H1 (cell line): ENCODE measurements at regions not wholly inside any gene's neighbourhood (a gene's known extent, or its start where the extent isn't known, plus 50 kb on each side); places are given as distances from the start of the nearest gene placed in this dataset.

ENCODE experiments used
- CTCF ChIA-PET: fragments of 300-600 bp; sonication (Branson Sonifier 250); formaldehyde crosslinking; loops from one replicate; lab custom pipeline; 2021; ENCODE audit not compliant: partially characterized antibody; lab: Charles Lee
- POLR2A ChIA-PET: fragments of 300-600 bp; sonication (Branson Sonifier 250); formaldehyde crosslinking; loops from one replicate; lab custom pipeline; 2021; ENCODE audit warnings: inconsistent platforms; ENCODE audit not compliant: partially characterized antibody; lab: Charles Lee
- DNase-seq, 2 experiments: peaks; one replicate each; pipeline versions ENCODE4 v3.0.0 to v3.0.0-alpha.2; 2010 to 2022; ENCODE audit warnings: low spot score in 2 of 2, low read depth in 1 of 2, mixed read lengths in 1 of 2
- FAIRE-seq: peaks from 2 replicates; lab custom pipeline; 2011; peaks lifted over from hg19 to GRCh38; lab: Jason Lieb, UNC
- H2AFZ ChIP-seq: 2 replicates; pipeline ENCODE4 v1.8.1; 2012; ENCODE audit warnings: low read length, inconsistent platforms
- H2AK5ac ChIP-seq: 2 replicates; pipeline ENCODE4 v1.6.1; 2013; ENCODE audit warnings: low read depth, low read length
- H2BK120ac ChIP-seq: replicated peaks from 2 replicates; pipeline ENCODE3; 2013; ENCODE audit warnings: low read depth, low read length, inconsistent platforms
- H2BK12ac ChIP-seq: 2 replicates; pipeline ENCODE4 v1.6.1; 2013; ENCODE audit warnings: low read depth, low read length
- H2BK15ac ChIP-seq: 2 replicates; pipeline ENCODE4 v1.6.1; 2013; ENCODE audit warnings: low read length
- H2BK20ac ChIP-seq: 2 replicates; pipeline ENCODE4 v1.6.1; 2013; ENCODE audit warnings: low read length
- H2BK5ac ChIP-seq: 2 replicates; pipeline ENCODE4 v1.6.1; 2013; ENCODE audit warnings: low read depth, low read length
- H3K14ac ChIP-seq: 2 replicates; pipeline ENCODE4 v1.6.1; 2013; ENCODE audit warnings: inconsistent platforms; ENCODE audit not compliant: insufficient read length
- H3K18ac ChIP-seq: 2 replicates; pipeline ENCODE4 v1.6.1; 2013; ENCODE audit warnings: low read length; ENCODE audit errors: extremely low read depth
- H3K23ac ChIP-seq: 2 replicates; pipeline ENCODE4 v1.6.1; 2013; ENCODE audit warnings: inconsistent platforms; ENCODE audit not compliant: insufficient read length
- H3K23me2 ChIP-seq: 2 replicates; pipeline ENCODE4 v1.6.1; 2013; ENCODE audit warnings: low read depth, low read length
- H3K27ac ChIP-seq: 2 replicates; pipeline ENCODE4 v1.6.1; 2011; ENCODE audit warnings: low read depth, low read length, inconsistent platforms
- H3K27me3 ChIP-seq, 4 experiments: replicated peaks in 1 of 4; 1 replicate in 1 of 4; 2 replicates in 3 of 4; pipeline versions ENCODE4 v1.6.1 to v1.8.1; 2011 to 2013; ENCODE audit warnings: low read length in 3 of 4, mild to moderate bottlenecking in 3 of 4, inconsistent platforms in 2 of 4, mixed read lengths in 2 of 4, moderate library complexity in 1 of 4; ENCODE audit not compliant: control insufficient read depth in 3 of 4, insufficient read depth in 3 of 4; ENCODE audit errors: extremely low read depth in 1 of 4
- H3K36me3 ChIP-seq, 4 experiments: 2 replicates each; pipeline versions ENCODE4 v1.6.1 to v1.8.1; 2011 to 2013; ENCODE audit warnings: mild to moderate bottlenecking in 4 of 4, low read length in 3 of 4, moderate library complexity in 2 of 4, control low read depth in 1 of 4, inconsistent platforms in 1 of 4; ENCODE audit not compliant: insufficient read depth in 4 of 4, control insufficient read depth in 2 of 4
- H3K4ac ChIP-seq: replicated peaks from 2 replicates; pipeline ENCODE3; 2013; ENCODE audit warnings: low read length, low read depth, mixed read lengths, inconsistent platforms; ENCODE audit not compliant: insufficient read length
- H3K4me1 ChIP-seq, 4 experiments: replicated peaks in 1 of 4; 1 replicate in 1 of 4; 2 replicates in 3 of 4; pipeline versions ENCODE4 v1.6.1 to v1.8.1; 2011 to 2013; ENCODE audit warnings: low read length in 3 of 4, inconsistent platforms in 2 of 4, mixed read lengths in 1 of 4; ENCODE audit not compliant: insufficient read depth in 4 of 4, control insufficient read depth in 3 of 4
- H3K4me2 ChIP-seq, 2 experiments: 2 replicates each; pipeline versions ENCODE4 v1.6.1 to v1.8.1; 2011 to 2013; ENCODE audit warnings: low read depth in 2 of 2, low read length in 2 of 2, control low read depth in 1 of 2, inconsistent platforms in 1 of 2, mild to moderate bottlenecking in 1 of 2; ENCODE audit not compliant: insufficient read depth in 1 of 2
- H3K4me3 ChIP-seq, 4 experiments: fragments of 200-600, 300-600 bp in 1 of 4; sonication (generic), shearing (Covaris generic), sonication (Bioruptor Twin) in 1 of 4; 2 replicates each; pipeline versions ENCODE4 v1.5.1 to v1.8.1; 2011 to 2016; ENCODE audit warnings: low read length in 4 of 4, low read depth in 3 of 4, control low read depth in 2 of 4, inconsistent platforms in 2 of 4, mild to moderate bottlenecking in 2 of 4, mixed read lengths in 1 of 4, moderate library complexity in 1 of 4; ENCODE audit not compliant: insufficient read depth in 2 of 4; ENCODE audit errors: extremely low read depth in 1 of 4
- H3K56ac ChIP-seq: replicated peaks from 2 replicates; pipeline ENCODE3; 2013; ENCODE audit warnings: low read depth, mild to moderate bottlenecking, mixed read lengths, low read length, inconsistent platforms; ENCODE audit not compliant: insufficient read length
- H3K79me1 ChIP-seq: 2 replicates; pipeline ENCODE4 v1.6.1; 2013; ENCODE audit warnings: low read depth, low read length, control low read depth
- H3K79me2 ChIP-seq, 2 experiments: 2 replicates each; pipeline versions ENCODE4 v1.6.1 to v1.8.1; 2012 to 2013; ENCODE audit warnings: low read length in 2 of 2, mild to moderate bottlenecking in 2 of 2, inconsistent platforms in 1 of 2; ENCODE audit not compliant: insufficient read depth in 2 of 2, control insufficient read depth in 1 of 2
- H3K9ac ChIP-seq, 4 experiments: replicated peaks in 1 of 4; 1 replicate in 1 of 4; 2 replicates in 3 of 4; pipeline versions ENCODE4 v1.6.1 to v1.8.1; 2011 to 2013; ENCODE audit warnings: low read depth in 3 of 4, low read length in 3 of 4, control low read depth in 2 of 4, mild to moderate bottlenecking in 2 of 4, moderate library complexity in 2 of 4, inconsistent platforms in 1 of 4; ENCODE audit errors: extremely low read depth in 1 of 4
- H3K9me3 ChIP-seq, 2 experiments: 2 replicates each; pipeline versions ENCODE4 v1.6.1 to v1.8.1; 2012 to 2013; ENCODE audit warnings: mild to moderate bottlenecking in 2 of 2, moderate library complexity in 2 of 2, control low read depth in 1 of 2, inconsistent platforms in 1 of 2, low read depth in 1 of 2, low read length in 1 of 2, mixed read lengths in 1 of 2; ENCODE audit not compliant: insufficient read depth in 2 of 2
- H4K20me1 ChIP-seq, 2 experiments: replicated peaks in 1 of 2; 2 replicates each; pipeline versions ENCODE3 to v1.8.1; 2011 to 2013; ENCODE audit warnings: inconsistent platforms in 2 of 2, low read length in 2 of 2, mild to moderate bottlenecking in 1 of 2; ENCODE audit not compliant: insufficient read depth in 2 of 2, control insufficient read depth in 1 of 2
- H4K5ac ChIP-seq: 2 replicates; pipeline ENCODE4 v1.6.1; 2013; ENCODE audit warnings: low read length, low read depth, mixed read lengths, inconsistent platforms; ENCODE audit not compliant: insufficient read length
- H4K8ac ChIP-seq: 2 replicates; pipeline ENCODE4 v1.8.0; 2013; ENCODE audit warnings: mild to moderate bottlenecking, moderate library complexity, low read length, inconsistent platforms; ENCODE audit not compliant: insufficient read depth; ENCODE audit errors: extremely low read depth
- H4K91ac ChIP-seq: replicated peaks from 2 replicates; pipeline ENCODE3; 2013; ENCODE audit warnings: low read length, mixed read lengths, inconsistent platforms; ENCODE audit not compliant: insufficient read length
- CBX8 ChIP-seq: fragments of 300-800, 300-1000 bp; sonication (generic); IDR thresholded peaks from 2 replicates; pipeline ENCODE4 v1.7.1; 2016; ENCODE audit warnings: low read depth, low read length, borderline replicate concordance
- CEBPB ChIP-seq: IDR thresholded peaks from 2 replicates; pipeline ENCODE4 v1.6.1; 2012; ENCODE audit warnings: low read depth, low read length
- SIN3A ChIP-seq, 2 experiments: IDR thresholded peaks in 1 of 2; conservative IDR thresholded peaks in 1 of 2; 2 replicates each; pipeline ENCODE4 v1.6.1; 2011 to 2012; ENCODE audit warnings: low read length in 2 of 2, improper control_type of control experiment in 1 of 2, low read depth in 1 of 2, mild to moderate bottlenecking in 1 of 2
- SRF ChIP-seq: IDR thresholded peaks from 2 replicates; pipeline ENCODE4 v1.6.1; 2011; ENCODE audit warnings: mild to moderate bottlenecking, low read depth, low read length, moderate library complexity
- WGBS, 2 experiments: shearing (Covaris generic) in 1 of 2; methylation state at CpG; one replicate each; pipeline versions ENCODE4 v1.1.6 to v1.1.7; 2013 to 2015; ENCODE audit warnings: low lambda C conversion rate in 2 of 2, mixed read lengths in 2 of 2, inconsistent platforms in 1 of 2, low coverage in 1 of 2, missing lambda C conversion rate in 1 of 2; ENCODE audit not compliant: insufficient replicate concordance in 2 of 2, insufficient coverage in 1 of 2, insufficient read length in 1 of 2; ENCODE audit errors: extremely low coverage in 1 of 2, missing lambda C conversion rate in 1 of 2; 5-methylcytosine and 5-hydroxymethylcytosine counted together

DNA sequence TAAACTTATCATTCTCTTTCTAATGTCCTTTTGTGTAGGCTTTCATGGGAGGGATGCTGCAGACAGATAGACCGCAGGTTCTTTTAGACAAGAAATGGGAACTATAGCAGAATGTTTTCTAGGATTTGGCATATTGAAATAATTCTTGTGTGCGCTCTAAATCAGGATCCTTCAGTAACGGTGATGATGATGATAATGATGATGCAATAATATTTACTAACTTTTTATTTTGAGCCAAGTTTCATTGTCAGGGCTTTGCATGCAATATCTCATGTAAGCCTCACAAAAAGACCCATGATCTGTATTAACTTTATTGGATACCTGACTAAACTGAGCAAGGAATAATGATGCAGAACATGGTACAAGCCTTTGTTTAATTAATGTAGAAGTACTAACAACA lies 280.1 kb downstream of the HAO1 start:
- Histone ChIP-seq H2BK12ac (no peak overlapping the region), H3K4ac (no peak overlapping the region), H3K18ac (no peak overlapping the region), H3K79me2 (no peaks in the 10 kb centered on the region), H2AK5ac (no peak overlapping the region), H4K20me1 (no peaks in the 10 kb centered on the region), H3K56ac (no peak overlapping the region), H2BK20ac (no peak overlapping the region), H4K91ac (no peak overlapping the region), H3K4me2 (no peak overlapping the region), H3K4me1 (0 out of 7 replicates have a peak, but pooled peaks cover 0 to 3% (median 0%) of the 10 kb centered on the region in 4 experiments), H3K23me2 (no peaks in the 10 kb centered on the region; the same call in 1 of the 2 replicates), H3K9ac (no peak overlapping the region), H3K27ac (no peak overlapping the region), H2BK15ac (no peak overlapping the region), H2BK5ac (no peak overlapping the region), H3K23ac (no peak overlapping the region), H3K9me3 (no peaks in the 10 kb centered on the region), H3K4me3 (no peak overlapping the region), H4K5ac (no peak overlapping the region), H3K14ac (no peak overlapping the region), H3K27me3 (no peaks in the 10 kb centered on the region), H3K79me1 (no peaks in the 10 kb centered on the region), H4K8ac (no peak overlapping the region), H3K36me3 (no peaks in the 10 kb centered on the region), H2AFZ (no peak overlapping the region), H2BK120ac (no peak overlapping the region)
- CTCF ChIA-PET: no interaction called here
- DNase-seq: no peak
- POLR2A ChIA-PET: no interaction called here
- FAIRE-seq: no peak
- no peak for TF ChIP-seq CBX8
- no peak for TF ChIP-seq SRF
- no peak for TF ChIP-seq SIN3A (conservative IDR thresholded peaks at IDR 0.05 in 1 of 2, IDR thresholded peaks at IDR 0.05 in 1 of 2; ENCODE audit: low read depth in 1 of 2, low read length in 2 of 2)
- peak; percentile 52; the same call in 1 of the 2 replicates for TF ChIP-seq CEBPB
- WGBS, 2 experiments: 96% methylated on average over 3 of the region's 3 CpGs; no CpG with 5 or more reads in 1 of the 2 experiments
